ENCODE measurements at regions not wholly inside any gene's neighbourhood (a gene's known extent, or its start where the extent isn't known, plus 50 kb on each side); places are given as distances from the start of the nearest gene placed in this dataset.

GRCh38 chr3:177812492-177812891, 615.2 kb upstream of the TBL1XR1 start:
- Mint-ChIP-seq H3K27ac (no peak overlapping the region), H3K4me1 (peaks cover 29% of the 10 kb centered on the region), H3K36me3 (ENCODE audit: low read depth) (peaks cover 16% of the 10 kb centered on the region), H3K9me3 (peaks cover 23% of the 10 kb centered on the region), H3K4me3 (no peak overlapping the region), H3K27me3 (ENCODE audit: low read depth, poor library complexity) (peaks cover 4% of the 10 kb centered on the region)
- DNase-seq = no peak
- TF ChIP-seq, protein P1, sequence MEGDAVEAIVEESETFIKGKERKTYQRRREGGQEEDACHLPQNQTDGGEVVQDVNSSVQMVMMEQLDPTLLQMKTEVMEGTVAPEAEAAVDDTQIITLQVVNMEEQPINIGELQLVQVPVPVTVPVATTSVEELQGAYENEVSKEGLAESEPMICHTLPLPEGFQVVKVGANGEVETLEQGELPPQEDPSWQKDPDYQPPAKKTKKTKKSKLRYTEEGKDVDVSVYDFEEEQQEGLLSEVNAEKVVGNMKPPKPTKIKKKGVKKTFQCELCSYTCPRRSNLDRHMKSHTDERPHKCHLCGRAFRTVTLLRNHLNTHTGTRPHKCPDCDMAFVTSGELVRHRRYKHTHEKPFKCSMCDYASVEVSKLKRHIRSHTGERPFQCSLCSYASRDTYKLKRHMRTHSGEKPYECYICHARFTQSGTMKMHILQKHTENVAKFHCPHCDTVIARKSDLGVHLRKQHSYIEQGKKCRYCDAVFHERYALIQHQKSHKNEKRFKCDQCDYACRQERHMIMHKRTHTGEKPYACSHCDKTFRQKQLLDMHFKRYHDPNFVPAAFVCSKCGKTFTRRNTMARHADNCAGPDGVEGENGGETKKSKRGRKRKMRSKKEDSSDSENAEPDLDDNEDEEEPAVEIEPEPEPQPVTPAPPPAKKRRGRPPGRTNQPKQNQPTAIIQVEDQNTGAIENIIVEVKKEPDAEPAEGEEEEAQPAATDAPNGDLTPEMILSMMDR (IDR thresholded peaks at IDR 0.05) = no peak

DNA sequence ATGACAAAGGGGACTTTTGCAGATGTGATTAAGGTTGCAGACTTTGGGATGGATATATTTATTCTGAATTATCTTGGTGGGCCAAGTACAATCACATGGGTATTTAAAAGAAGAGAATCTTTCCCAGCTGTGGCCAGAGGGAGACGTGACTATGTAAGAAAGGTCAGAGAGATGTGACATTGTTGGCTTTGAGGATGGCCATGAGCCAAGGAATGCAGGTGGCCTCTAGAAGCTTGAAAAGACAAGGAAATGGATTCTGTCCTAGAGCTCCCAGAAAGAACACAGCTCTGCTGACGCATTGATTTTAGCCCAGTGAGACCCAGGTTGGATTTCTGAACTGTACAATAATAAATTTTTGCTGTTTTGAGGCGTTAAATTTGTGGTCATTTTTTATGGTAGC, 616.0 kb upstream of the TBL1XR1 start:
- H3K4me1 Mint-ChIP-seq = peaks cover 37% of the 10 kb centered on the region

GRCh38 chr3:177816667-177817208, 619.5 kb upstream of the TBL1XR1 start:
- Mint-ChIP-seq H3K27me3 (ENCODE audit: low read depth, poor library complexity) (no peaks in the 10 kb centered on the region), H3K36me3 (ENCODE audit: low read depth) (peaks cover 4% of the 10 kb centered on the region), H3K4me1 (peaks cover 22% of the 10 kb centered on the region), H3K9me3 (peaks cover 17% of the 10 kb centered on the region), H3K27ac (no peak overlapping the region), H3K4me3 (no peak overlapping the region)
- no peak for DNase-seq
- TF ChIP-seq, protein P1 (IDR thresholded peaks at IDR 0.05) = no peak

More for the DNA sequence above, 616.0 kb upstream of the TBL1XR1 start:
- TF ChIP-seq, protein P1 (IDR thresholded peaks at IDR 0.05) = no peak
- peaks cover 12% of the 10 kb centered on the region for H3K36me3 Mint-ChIP-seq (ENCODE audit: low read depth)
- no peak for DNase-seq
- H3K4me3 Mint-ChIP-seq = no peak overlapping the region
- no peak overlapping the region for H3K27ac Mint-ChIP-seq
- H3K27me3 Mint-ChIP-seq (ENCODE audit: low read depth, poor library complexity) = peaks cover 4% of the 10 kb centered on the region
- H3K9me3 Mint-ChIP-seq = peaks cover 19% of the 10 kb centered on the region

- no peak for DNase-seq
- H3K4me3 Mint-ChIP-seq = no peak overlapping the region
- H3K27ac Mint-ChIP-seq = peak overlapping the region; percentile 78
- H3K27me3 Mint-ChIP-seq (ENCODE audit: low read depth, poor library complexity) = no peaks in the 10 kb centered on the region
- TF ChIP-seq, protein P1 (IDR thresholded peaks at IDR 0.05) = no peak
- peaks cover 4% of the 10 kb centered on the region for H3K36me3 Mint-ChIP-seq (ENCODE audit: low read depth)
- peaks cover 30% of the 10 kb centered on the region for H3K4me1 Mint-ChIP-seq
- H3K9me3 Mint-ChIP-seq = peaks cover 12% of the 10 kb centered on the region
Observed at GRCh38 chr3:177817751-177818150, 620.5 kb upstream of the TBL1XR1 start.

DNA sequence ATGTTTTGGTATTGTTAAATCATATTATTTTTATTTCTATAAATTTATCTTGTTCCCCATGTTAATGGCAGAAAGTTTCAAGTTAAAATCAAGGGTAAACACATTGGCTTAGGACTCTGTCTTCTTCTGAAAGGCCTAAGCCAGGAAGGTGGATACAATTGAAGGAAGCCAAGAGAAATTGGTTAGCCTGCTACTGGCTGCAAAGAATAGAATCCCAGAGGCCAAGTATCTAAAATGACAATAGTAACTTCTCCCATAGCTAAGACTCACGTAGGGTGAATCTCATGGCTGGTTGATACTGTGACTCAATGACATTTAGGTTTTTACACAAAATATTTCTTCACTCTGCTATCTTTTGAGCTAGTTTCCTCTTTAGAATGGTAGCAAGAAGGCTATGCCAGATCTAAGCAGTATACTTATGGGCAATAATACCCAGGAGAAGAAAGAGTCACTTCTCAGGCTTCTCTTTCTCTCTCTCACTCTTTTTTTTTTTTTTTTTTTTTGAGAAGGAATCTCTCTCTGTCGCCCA, 621.5 kb upstream of the TBL1XR1 start:
- Mint-ChIP-seq H3K27me3 (ENCODE audit: low read depth, poor library complexity) (no peaks in the 10 kb centered on the region), H3K27ac (no peak overlapping the region), H3K4me3 (no peak overlapping the region), H3K36me3 (ENCODE audit: low read depth) (peaks cover 4% of the 10 kb centered on the region), H3K4me1 (peaks cover 41% of the 10 kb centered on the region), H3K9me3 (peaks cover 10% of the 10 kb centered on the region)
- TF ChIP-seq, protein P1 (IDR thresholded peaks at IDR 0.05) = no peak
- DNase-seq = no peak

DNA sequence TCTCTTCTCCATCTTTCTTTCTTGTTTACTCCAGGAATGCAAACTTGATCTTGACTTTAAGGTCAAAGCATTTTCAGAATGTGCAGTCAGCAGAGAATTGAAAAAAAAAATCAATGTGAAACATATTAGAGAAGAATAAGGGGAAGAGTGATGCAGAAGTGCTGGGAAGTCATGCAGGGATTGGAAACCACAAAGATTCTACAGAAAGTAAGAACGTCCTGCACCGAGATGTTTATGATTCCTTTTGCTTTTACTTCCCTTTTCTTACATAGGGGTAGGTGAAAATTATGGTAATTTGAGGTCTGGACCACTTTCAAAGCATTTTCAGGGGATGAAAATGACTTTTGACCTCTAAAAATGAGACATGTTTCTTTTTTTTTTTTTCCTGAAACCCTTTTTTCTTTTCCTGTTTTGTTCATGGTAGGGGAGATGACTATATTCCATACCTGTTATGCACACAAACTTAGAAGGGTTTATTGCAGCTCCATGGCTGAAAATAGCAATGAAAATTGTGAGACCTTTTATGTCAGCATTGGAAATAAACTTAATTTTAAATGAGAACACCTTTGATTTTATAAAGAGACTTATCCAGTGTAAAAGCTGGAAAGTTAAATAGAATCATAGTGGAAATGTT, 623.5 kb upstream of the TBL1XR1 start:
- no peak for DNase-seq
- H3K27ac Mint-ChIP-seq = no peak overlapping the region
- peaks cover 4% of the 10 kb centered on the region for H3K36me3 Mint-ChIP-seq (ENCODE audit: low read depth)
- TF ChIP-seq, protein P1 (IDR thresholded peaks at IDR 0.05) = no peak
- peaks cover 10% of the 10 kb centered on the region for H3K9me3 Mint-ChIP-seq
- H3K4me1 Mint-ChIP-seq = peaks cover 56% of the 10 kb centered on the region
- no peak overlapping the region for H3K4me3 Mint-ChIP-seq
- H3K27me3 Mint-ChIP-seq (ENCODE audit: low read depth, poor library complexity) = no peaks in the 10 kb centered on the region
